Fibroblast of skin of right quadriceps (primary cell): ENCODE measurements at regions not wholly inside any gene's neighbourhood (a gene's known extent, or its start where the extent isn't known, plus 50 kb on each side); places are given as distances from the start of the nearest gene placed in this dataset.
A peak's percentile ranks its signal among the peaks of the same experiment; 100 is the strongest.
"Not testable (repeated sequence)": the region's sequence is repeated elsewhere in the genome, so short reads cannot be mapped to it uniquely, and the experiment has no call there.

Experiments
- DNase-seq: peaks from one replicate; pipeline ENCODE4 v3.0.0-alpha.2; 2013

GRCh38 chr7:85287106-85287825 is 100.4 kb upstream of the SEMA3D start:
- DNase-seq = peak; percentile 93

- no peak for DNase-seq
These were observed 99.6 kb upstream of the SEMA3D start for GRCh38 chr7:85286446-85286845.

GRCh38 chr7:85285527-85285926 is 98.7 kb upstream of the SEMA3D start:
- no peak for DNase-seq

- DNase-seq = no peak
These were observed 88.3 kb upstream of the SEMA3D start for GRCh38 chr7:85275204-85275603.

GRCh38 chr7:85274454-85274853 is 87.6 kb upstream of the SEMA3D start:
- DNase-seq = no peak

GRCh38 chr7:85262891-85263290 is 76.0 kb upstream of the SEMA3D start:
- DNase-seq = no peak

GRCh38 chr7:85261336-85261735 is 74.5 kb upstream of the SEMA3D start:
- DNase-seq = peak; percentile 78

- DNase-seq = not testable (repeated sequence)
These were observed 62.9 kb upstream of the SEMA3D start for GRCh38 chr7:85249787-85250186.

- DNase-seq = no peak
These were observed 52.3 kb upstream of the SEMA3D start for GRCh38 chr7:85239109-85239508.

GRCh38 chr7:85237721-85238120 is 50.9 kb upstream of the SEMA3D start:
- peak; percentile 56 for DNase-seq
